ENCODE measurements at regions not wholly inside any gene's neighbourhood (a gene's known extent, or its start where the extent isn't known, plus 50 kb on each side); places are given as distances from the start of the nearest gene placed in this dataset.
"Not testable (repeated sequence)": the region's sequence is repeated elsewhere in the genome, so short reads cannot be mapped to it uniquely, and the experiment has no call there.

DNA sequence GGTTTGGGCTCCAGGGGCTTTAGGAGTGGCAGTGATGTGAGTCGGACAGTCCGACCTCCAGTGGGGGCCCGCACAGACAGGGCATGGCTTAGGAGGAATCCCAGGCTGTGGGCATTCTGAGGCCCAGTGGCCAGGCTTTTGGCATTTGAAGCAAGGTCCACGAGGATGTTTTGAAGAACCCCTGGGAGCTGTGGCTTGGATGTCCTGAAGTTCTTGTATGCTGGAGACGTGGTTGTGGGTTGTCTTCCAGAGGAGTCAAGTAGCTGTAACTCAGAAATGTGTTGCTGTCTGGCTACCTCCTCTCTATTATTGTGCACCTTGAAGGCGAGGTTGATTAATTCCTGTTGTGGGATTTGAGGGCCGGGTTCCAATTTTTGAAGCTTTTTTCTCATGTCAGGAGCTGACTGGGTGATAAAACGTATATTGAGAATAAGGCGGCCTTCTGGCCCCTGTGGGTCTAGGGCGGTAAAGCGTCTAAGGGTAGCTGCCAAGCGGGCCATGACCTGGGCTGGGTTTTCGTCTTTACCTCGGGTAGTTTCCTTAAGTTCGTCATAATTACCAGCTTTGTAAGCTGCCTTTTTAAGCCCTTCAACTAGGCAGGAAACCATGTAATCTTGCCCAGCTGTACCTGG lies 67.3 kb upstream of the EZR start:
- not testable (repeated sequence) for DNase-seq (ENCODE audit: low spot score)

GRCh38 chr6:158881884-158882283 lies 62.7 kb upstream of the EZR start:
- DNase-seq (ENCODE audit: low spot score) = not testable (repeated sequence)

GRCh38 chr6:158881276-158881675 lies 62.1 kb upstream of the EZR start:
- not testable (repeated sequence) for DNase-seq (ENCODE audit: low spot score)

GRCh38 chr6:158879180-158879579 lies 60.0 kb upstream of the EZR start:
- DNase-seq (ENCODE audit: low spot score) = no peak

- DNase-seq (ENCODE audit: low spot score) = no peak
Observed at GRCh38 chr6:158877716-158878115, 58.5 kb upstream of the EZR start.

- DNase-seq (ENCODE audit: low spot score) = no peak
Observed at GRCh38 chr6:158876886-158877285, 57.7 kb upstream of the EZR start.

- DNase-seq (ENCODE audit: low spot score) = no peak
Observed at GRCh38 chr6:158870649-158870957, 51.4 kb upstream of the EZR start.

GRCh38 chr6:158869826-158870648 lies 50.9 kb upstream of the EZR start:
- peak; percentile 94 for DNase-seq (ENCODE audit: low spot score)

DNA sequence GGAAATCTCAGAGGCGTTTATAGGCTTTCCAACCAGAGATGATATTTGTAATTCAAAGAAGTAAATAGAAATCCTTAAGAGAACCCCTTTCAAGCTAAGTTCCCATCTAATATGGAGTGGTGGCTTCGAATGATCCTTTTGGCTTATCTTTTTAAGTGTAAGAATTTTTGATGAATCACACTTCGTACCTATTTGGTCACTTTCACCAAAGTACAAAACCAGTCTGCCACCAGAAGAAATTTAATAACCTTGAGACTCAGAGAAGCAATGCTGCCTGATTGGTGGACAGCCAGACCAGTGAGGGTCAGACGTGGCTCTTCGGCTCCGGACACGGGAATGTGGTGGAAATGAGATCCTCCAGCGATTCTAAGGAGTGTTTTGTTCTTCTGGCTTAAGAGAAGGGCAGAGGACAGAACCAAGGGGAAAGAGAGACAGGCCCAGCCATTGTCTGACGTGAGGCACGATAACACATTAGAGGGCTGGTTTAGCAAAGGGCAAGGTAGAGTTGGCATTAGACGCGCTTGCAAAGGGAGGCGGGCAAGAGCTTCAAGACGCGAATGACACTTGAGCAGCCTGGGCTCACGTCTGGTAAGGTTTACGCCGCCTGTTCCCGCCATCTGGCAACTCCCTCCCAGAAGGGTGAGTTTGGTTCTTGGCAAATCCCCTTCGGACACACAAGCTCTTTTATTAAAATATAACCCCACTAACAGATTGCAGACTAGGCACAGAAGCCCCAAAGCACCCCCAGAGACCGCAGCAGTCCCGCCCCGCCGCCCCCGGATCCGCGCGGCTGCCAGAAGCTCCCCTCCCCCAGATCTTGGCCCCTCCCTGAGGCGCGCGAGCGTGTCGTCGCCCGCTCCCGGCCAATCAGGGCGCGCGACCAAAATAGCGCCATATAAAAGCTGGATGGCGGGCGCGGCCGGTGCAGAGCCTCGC lies 50.0 kb upstream of the EZR start:
- no peak for DNase-seq (ENCODE audit: low spot score)
